Left ventricle myocardium superior (tissue), 1 donor: ENCODE measurements at regions not wholly inside any gene's neighbourhood (a gene's known extent, or its start where the extent isn't known, plus 50 kb on each side); places are given as distances from the start of the nearest gene placed in this dataset.
A peak's percentile ranks its signal among the peaks of the same experiment; 100 is the strongest.
"Not testable (repeated sequence)": the region's sequence is repeated elsewhere in the genome, so short reads cannot be mapped to it uniquely, and the experiment has no call there.

Experiments
- ATAC-seq: fragments of 200-7000 bp; cut with Tn5 transposase; one replicate; pipeline ENCODE4 v1.9.1; 2020; ENCODE audit warnings: mild to moderate bottlenecking, moderate library complexity
- DNase-seq: peaks from one replicate; pipeline ENCODE4 v3.0.0-alpha.2; 2020
- intact Hi-C: fragments of 100-400 bp; cut with micrococcal nuclease; formaldehyde crosslinking; loops from one replicate; pipeline ENCODE4 v1.11.0; 2022
- donor health status: DM: no; HTN: yes; CAD: no; lungs with severe emphysema.

DNA sequence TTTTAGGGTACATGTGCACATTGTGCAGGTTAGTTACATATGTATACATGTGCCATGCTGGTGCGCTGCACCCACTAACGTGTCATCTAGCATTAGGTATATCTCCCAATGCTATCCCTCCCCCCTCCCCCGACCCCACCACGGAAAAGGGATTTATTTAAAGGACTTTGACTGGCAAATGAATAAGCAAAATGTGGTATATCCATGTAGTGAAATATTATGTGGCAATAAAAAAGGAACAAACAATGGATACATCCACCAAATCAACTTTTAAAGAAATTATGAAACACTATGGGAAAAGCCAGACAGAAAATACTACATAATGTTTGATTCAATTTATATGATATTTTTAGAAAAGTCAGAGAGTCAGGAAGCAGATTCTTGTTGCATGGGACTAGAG is 156.5 kb downstream of the TTC8 start:
- DNase-seq, intact Hi-C loops, ATAC-seq: not testable (repeated sequence)

DNA sequence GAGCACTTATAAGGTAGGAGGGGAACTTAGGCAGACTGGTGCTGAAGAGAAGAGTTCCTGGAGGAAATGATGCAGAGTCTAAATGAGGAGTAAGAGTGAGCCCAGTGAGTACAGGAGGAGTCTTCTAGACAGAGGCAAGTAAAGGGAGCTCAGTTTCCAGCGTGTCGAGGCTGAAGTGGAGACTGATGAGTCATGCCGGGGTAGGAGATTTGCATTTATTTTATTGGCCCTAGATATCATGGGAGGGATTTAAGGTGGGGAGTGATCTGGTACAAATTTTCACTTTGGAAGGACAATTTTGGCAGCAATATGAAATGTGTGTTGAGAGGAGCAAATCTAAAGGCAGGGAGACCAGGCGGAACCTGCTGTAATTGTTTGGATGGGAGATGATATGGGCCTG is 157.5 kb downstream of the TTC8 start:
- intact Hi-C loops, result no loop called here
- ATAC-seq, result no peak
- DNase-seq, result no peak

DNA sequence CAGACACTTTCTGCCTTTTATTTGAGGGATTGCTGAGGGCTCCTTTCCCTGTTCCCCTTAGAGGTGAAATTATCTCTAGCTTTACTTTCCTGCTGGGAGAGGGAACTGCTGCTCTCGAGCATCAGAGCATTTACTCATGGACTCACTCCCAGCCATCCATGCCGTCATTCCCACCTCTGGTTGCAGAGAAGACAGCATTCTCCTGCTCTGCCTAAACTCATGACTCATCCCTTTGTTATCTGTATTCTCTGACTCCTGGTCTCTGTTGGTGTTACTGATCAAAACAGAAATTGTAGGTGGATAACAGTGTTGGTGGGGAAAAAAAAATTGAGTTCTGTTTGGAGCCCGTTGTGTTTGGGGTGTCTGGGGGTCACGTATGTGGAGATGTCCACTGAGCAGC is 159.3 kb downstream of the TTC8 start:
- ATAC-seq (no peak), DNase-seq (no peak)
- intact Hi-C loops, result no loop called here

DNA sequence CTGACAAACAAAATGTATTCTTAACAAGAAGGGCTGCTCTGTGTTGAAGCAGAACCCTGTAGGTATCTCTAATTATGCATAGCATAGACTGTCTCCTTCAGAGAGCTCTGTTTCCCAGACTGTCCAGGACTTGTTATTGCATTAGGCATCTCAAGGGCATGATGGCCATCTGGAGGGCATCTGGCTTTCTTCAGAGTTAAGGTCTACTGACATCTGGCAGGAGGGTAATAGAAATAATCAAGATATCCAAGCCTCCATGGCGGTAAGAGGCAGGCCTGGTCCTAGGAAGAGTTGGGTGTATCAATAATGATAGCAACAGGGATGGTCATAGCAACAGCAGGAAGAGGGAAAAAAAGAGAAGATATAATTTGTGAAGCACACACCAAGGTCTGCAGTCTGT is 161.2 kb downstream of the TTC8 start:
- ATAC-seq (no peak), DNase-seq (no peak)
- intact Hi-C loops, result no loop called here

DNA sequence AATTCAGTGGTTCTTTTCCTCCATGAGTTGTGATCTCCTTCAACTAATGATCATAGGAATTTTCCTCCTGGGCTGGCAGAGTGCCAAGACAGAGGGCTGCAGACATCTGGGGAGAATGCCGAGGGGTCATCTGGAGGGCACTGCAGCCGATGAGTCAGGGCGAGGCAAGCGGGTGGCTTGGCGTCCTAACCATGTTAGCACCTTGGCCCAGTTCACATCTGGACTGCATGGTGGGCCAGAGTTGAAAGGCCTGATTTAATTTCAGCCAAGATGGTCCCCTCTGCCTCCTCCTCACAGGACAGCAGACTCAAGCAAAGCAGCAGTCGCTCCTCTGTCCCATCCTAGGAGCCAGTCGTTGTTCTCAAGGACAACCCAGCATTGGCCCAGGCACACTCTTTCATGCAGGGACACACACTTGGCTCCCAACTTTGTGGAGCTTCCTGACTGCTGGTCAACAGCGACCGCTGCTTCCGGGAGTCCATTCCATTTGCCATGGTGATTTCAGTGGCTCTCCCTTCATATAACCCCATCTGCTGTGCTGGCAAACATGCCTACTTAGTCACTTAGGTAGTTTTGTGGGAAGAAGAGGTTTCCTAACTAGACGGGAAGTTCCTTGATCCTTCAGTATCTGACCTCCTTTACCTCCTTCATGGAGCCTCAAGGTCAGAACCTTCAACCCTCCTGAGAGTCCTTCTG is 161.8 kb downstream of the TTC8 start:
- intact Hi-C loops, result no loop called here

DNA sequence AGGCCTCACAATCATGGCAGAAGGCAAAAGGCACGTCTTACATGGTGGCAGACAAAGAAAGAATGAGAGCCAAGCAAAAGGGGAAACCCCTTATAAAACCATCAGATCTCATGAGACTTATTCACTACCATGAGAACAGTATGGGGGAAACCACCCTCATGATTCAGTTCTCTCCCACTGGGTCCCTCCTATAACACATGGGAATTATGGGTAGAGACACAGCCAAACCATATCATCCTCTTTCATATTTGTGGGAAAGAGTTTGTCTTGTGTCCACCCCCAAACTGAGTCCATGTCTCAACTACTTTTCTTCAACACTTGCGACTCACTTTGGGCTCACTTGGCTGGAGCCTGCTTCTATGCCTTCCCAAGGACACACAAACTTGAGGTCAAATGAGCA is 162.5 kb downstream of the TTC8 start:
- intact Hi-C loops, ATAC-seq, DNase-seq: not testable (repeated sequence)

More for the DNA sequence above, 161.8 kb downstream of the TTC8 start:
- peak; percentile 41 for ATAC-seq
- peak; percentile 33 for DNase-seq

DNA sequence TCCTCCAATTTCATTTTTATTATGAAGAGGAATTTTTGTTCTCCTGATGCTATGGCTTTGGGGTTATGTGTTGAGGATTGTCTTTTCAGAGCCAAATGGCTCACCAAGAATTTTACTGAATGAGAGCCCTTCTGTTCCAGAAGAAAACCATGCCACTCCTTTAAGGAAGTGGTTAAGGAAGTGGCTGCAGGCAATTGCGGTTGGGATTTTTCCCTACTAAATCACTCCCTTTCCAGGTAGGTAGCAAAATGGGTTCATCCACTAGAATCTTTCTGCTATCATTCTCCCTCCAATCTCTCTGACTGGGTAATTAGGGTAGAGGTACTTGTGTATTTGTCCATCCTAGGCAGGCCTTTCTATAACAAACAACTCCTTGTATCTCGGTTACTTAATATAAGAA is 163.1 kb downstream of the TTC8 start:
- intact Hi-C loops, result no loop called here
- ATAC-seq (no peak), DNase-seq (no peak)

DNA sequence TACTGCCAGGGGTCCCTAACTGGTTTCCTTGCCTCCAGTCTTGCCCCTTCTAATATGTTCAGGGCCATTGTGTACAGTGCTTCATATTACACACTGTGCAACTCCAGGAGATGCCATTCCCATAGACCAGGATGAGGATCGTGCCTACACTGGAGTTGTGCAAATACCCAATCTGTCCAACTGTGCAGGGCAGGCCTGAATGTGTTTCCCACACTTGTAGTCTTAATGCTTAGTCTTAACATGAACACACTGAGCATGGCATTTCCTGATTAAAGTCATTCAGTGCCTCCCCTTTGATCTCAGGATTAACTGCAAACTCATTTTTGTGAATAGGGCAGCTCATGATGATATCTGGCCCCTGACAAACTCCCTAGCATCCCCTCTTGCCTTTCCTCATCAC is 165.5 kb downstream of the TTC8 start:
- intact Hi-C loops, result no loop called here
- DNase-seq (no peak), ATAC-seq (no peak)

DNA sequence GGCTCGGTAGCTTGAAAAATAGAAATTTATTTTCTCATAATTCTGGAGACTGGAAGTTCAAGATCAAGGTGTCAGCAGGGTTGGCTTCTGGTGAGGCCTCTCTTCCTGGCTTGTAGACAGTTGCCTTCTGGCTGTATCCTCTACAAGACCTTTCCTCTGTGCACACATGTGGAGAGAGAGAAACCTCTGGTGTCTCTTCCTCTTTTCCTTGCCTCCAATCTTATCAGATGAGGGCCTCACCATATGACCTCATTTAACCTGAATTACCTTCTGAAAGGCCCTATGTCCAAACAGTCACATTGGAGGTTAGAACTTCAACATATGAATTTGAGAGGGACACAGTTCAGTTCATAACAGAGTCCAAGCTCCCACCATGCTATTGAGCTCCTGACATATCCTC is 166.4 kb downstream of the TTC8 start:
- no peak for DNase-seq
- intact Hi-C loops, result no loop called here
- no peak for ATAC-seq

DNA sequence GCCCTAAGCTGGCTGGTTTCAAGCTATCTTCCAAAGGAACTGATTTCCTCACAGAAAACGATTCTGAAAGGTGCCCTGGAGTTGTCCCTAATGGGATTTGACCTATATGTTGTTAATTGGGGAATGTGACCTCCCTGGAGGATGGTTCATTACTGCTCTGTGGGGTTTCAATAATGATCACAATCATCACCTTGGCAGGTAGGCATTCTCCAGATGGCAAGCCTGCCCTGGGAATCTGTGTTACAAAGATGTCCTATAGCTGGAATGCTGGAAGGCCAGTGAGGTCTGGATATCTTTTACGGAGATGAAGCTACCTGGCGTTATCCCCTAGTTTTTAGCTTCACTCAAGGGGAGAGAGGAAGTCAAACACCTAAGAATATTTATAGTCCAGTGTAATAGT is 167.6 kb downstream of the TTC8 start:
- no peak for ATAC-seq
- intact Hi-C loops, result no loop called here
- no peak for DNase-seq

DNA sequence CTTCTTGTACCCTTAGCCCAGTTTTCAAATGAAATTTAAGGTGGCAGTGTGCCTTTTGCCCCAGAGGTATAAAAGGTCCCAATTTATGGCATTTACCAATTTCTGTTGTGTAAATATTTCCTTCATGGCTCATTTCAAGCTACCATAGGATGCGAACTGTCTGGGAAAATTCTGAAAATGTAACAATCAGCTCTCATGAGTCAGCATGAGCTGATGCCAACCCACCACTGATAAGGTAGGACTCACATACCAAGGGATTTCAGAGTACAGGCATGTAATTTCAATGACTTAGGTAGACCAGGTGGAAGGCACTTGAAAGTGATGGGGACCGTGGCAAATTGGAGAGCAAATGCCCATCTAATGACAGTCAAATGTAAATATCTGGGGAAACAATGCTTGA is 169.5 kb downstream of the TTC8 start:
- intact Hi-C loops, result no loop called here
- no peak for DNase-seq
- ATAC-seq, result no peak

DNA sequence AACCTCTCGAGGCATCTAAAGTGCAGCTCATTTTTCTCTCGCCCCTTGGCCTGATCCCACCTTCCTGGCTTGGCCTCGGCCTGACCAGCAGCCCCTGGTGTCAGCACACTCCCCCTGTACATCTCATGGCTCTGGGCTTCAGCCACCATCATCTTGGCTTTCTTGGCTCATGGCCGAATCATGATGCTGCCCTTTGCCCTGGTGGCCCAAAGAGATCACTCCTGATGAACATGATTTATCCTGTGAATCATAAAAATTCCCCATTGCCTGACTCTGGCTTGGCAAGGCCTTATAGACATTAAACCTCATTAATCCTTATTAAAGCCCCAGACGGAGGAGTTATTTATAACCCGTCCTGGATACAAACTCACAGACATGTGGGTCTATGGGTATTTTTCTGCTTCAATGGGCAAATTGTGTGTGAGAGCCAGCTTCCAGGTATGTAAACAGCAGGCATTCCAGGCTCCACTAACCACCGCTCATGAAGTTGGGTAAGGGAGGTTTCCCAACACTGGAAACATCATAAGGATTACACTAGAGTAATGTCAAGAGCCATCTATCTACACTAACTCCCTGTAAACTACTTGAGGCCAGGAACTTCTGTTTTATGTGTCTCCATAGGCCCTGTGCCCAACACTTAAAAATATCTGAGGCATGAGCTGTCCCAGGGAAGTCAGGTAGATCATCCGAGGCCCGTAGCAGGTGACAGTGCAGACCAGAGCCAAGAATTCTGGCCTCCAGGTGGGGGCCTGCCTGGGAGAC is 171.2 kb downstream of the TTC8 start:
- DNase-seq (no peak), ATAC-seq (no peak)
- intact Hi-C loops, result no loop called here

DNA sequence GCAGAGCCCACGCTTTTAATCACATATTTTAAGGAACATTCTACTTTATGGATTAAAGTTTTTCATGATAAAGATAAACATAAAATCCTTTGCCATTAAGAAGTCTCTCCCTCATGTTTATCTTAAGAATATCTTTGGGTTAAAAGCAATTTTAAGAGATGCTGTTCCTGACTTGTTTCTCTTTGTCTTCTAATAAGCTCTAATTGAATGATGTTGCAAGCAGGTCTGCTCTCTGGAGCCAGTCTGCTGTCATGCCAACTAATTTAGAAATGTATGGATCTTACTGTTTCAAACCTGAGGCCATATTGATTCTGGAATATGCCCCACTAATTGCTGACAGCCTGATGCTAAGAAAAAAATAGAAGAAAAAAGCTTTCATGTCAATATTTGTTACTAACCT is 173.6 kb downstream of the TTC8 start:
- ATAC-seq, result no peak
- intact Hi-C loops, result no loop called here

DNA sequence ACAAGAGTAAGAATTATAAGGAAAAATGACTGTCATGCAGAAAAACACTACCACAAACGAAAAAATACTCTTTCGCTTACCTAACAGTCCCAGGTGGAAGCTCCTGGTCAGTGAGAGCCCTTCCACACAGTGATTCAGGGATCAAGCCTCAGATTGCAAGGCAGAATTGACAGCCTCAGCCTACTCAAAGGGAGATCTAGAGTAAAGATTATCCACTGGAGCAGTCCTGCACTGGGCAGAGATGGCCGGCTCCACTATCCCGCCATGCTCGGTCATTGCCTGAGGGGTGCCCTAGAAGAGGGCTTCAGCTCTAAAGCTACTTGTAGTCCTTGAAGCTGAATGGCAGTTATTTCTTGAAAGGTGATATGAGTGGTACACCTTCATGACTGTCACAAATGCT is 174.7 kb downstream of the TTC8 start:
- ATAC-seq, result no peak
- intact Hi-C loops, result no loop called here
- no peak for DNase-seq

More for the DNA sequence above, 173.6 kb downstream of the TTC8 start:
- no peak for DNase-seq

DNA sequence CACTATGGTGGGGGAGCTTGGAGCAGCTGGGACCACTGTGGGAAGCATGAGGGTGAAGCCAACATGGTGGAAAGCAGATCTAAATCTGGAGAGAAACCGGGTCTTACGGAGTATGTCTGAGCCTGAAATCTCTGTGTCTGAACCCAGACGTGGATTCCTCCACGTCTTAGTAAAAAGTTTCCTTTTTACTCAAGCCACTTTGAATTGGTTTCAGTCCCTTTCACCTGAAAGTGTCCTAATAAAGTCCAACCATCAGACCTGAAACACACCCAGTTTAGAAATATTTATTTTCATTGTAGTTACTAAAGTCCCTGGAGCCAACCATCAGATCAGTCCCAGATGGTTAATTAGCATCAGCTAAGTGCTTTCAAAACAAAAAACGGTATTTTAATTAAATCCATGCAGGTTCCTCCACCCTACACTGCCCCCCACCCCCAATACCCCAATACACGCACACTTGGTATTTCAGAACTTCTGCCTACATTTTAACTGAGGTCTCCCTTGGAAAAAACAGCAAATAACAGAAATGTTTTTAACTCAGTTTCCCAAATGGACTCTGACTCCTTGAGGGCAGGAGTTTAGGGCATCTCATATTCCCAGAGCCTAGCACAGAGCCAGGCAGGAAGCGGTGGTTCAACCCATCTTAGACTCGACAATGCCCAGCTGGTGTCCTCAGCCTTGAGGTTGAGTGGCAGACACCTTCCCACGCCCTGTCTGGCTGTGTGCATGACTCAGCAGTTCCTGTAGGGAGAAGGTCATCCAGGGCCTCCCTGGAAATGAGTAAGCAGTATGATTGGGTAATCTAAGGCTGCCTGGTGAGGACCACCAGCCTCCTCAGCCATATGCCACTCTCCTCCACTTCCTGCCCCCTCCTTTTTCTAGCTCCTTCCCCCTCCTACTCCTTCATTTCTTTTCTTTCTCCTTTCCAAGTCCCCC is 175.8 kb downstream of the TTC8 start:
- peak; percentile 27 for DNase-seq
- peak; percentile 47 for ATAC-seq
- intact Hi-C loops, result no loop called here

DNA sequence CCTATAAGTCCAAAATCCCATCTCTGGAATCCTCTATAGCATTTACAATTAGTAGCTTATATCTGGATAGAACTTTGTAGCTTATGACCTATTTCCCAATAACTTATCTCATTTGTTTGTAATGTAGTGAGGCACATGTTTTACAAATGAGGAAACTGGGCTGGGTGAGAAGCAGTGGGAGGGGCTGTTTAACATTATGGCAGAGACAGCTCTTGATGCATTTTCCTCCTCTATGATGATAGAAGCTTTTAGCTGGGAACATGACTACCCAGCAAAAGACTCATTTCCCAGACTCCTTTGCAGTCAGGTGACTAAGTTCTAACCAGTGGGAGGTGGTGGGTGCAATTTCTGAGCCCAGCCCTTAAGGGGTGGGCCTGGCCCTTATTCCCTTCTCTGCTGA is 179.7 kb downstream of the TTC8 start:
- ATAC-seq (no peak), DNase-seq (no peak)
- intact Hi-C loops, result no loop called here

DNA sequence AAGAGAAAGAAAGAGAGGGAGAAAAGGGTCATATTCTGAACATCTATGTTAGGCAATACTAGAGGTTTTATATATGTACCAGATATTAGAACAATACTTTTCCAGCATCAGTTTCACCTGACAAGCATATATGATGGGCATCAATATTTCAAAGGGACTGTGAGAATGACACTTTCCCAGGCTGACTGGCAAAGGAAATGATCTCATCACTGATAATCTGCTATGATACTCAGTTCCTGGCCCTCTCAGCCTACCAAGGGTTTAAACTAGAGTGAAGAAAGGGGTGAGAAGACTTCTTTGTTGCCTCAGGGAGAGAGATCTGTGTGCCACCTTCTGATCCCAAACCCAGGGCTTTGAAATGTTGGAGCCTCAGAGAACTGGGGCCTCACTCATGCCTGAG is 183.5 kb downstream of the TTC8 start:
- ATAC-seq (no peak), DNase-seq (no peak)
- intact Hi-C loops, result no loop called here

DNA sequence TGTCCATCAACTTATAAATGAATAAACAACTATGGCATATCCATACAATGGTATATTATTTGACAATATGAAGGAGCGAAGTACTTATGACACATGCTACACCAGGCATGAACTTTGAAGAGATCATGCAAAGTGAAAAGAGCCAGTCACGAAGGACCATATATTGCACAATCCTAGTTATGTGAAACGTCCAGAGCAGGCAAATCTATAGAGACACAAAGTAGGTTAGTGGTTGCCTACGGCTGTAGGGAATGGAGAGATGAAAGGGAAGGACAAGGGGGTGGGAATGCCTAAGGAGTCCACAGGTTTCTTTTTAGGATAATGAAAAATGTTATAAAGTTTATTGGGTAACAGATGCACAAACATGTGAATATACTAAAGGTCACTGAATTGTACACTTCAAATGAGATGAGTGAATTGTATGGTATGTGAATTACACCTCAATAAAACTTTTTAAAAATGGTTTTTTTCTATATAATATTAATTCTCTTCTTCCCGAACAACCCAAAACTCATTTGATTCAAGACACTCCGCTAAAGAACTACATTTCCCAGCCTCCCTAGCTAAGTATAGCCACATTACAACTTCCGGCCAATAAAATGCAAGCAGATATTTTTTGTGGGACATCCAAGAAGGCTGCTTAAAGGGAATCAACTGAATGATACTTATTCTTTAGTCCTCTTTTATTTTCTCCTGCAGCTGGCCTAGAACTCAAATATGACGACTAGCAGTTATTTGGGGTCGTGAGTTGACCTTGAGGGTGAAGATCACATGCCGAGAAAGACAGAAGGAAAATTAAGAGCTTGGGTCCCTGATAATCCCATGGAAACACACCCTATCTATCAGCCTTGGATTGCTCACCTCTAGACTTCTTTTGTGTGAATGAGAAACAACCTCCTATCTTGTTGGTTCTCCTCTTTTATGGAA is 187.2 kb downstream of the TTC8 start:
- intact Hi-C loops, result no loop called here
- ATAC-seq (no peak), DNase-seq (no peak)
